ENCODE measurements at regions not wholly inside any gene's neighbourhood (a gene's known extent, or its start where the extent isn't known, plus 50 kb on each side); places are given as distances from the start of the nearest gene placed in this dataset.

- TF ChIP-seq CTCF (conservative IDR thresholded peaks at IDR 0.05): no peak
- no peak for TF ChIP-seq EZH2 (IDR thresholded peaks at IDR 0.05; ENCODE audit: low read depth)
Measured at GRCh38 chr12:126681676-126682075, 1585.3 kb upstream of the TMEM132C start.
